Esophagus squamous epithelium (tissue), 4 donors: ENCODE measurements at regions not wholly inside any gene's neighbourhood (a gene's known extent, or its start where the extent isn't known, plus 50 kb on each side); places are given as distances from the start of the nearest gene placed in this dataset.

Experiments
- POLR2A ChIP-seq, 4 donors: fragments of 450-650 bp; IDR thresholded peaks; one replicate each; pipeline ENCODE4 v1.6.1; 2017; ENCODE audit warnings: antibody characterized with exemption in 4 of 4, mild to moderate bottlenecking in 4 of 4, moderate library complexity in 3 of 4
- TF ChIP-seq, protein P1 (sequence below), 6 experiments: fragments of 450-650 bp in 4 of 6; fragments of 200-600 bp in 2 of 6; sonication (generic) in 2 of 6; IDR thresholded peaks; one replicate each; pipeline ENCODE4 v1.5.1; 2016 to 2019; ENCODE audit warnings: antibody characterized with exemption in 6 of 6, mild to moderate bottlenecking in 4 of 6, moderate library complexity in 4 of 6

DNA sequence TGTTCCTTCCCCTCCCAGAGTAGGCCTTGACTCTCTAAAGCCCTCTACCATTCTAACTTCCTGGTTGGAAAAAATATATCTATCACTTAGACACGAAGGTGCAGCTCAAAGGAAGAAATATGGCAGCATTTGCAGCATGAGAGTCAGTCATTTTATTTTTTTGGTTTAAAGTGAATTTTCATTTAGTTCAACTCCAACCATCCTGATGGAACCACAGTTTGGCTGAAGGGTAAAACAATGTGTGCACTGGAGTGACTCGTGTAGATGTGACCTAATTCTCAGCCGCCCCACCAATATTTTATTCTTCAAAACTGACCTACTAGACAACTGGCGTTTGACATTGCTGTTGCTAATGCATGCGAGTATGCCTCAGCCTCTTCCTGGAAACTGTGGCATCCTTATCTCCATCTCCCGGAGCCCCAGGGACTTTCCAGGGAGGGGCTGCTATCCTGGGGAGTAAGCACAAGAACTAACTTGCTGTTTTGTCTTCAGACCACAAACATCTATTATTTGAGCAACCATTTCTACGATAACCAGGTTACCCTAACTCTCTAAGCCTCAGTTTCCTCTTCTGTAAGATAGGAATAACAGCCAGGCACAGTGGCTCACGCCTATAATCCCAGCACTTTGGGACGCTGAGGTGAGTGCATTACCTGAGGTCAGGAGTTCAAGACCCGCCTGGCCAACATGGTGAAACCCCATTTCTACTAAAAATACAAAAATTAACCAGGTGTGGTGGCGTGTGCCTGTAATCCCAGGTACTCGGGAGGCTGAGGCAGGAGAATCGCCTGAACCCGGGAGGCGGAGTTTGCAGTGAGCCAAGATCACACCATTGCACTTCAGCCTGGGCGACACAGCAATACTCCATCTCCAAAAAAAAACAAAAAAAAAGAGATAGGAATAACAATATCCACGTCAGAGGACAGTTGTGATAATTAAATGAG lies 148.7 kb upstream of the JARID2 start:
- TF ChIP-seq, protein P1, sequence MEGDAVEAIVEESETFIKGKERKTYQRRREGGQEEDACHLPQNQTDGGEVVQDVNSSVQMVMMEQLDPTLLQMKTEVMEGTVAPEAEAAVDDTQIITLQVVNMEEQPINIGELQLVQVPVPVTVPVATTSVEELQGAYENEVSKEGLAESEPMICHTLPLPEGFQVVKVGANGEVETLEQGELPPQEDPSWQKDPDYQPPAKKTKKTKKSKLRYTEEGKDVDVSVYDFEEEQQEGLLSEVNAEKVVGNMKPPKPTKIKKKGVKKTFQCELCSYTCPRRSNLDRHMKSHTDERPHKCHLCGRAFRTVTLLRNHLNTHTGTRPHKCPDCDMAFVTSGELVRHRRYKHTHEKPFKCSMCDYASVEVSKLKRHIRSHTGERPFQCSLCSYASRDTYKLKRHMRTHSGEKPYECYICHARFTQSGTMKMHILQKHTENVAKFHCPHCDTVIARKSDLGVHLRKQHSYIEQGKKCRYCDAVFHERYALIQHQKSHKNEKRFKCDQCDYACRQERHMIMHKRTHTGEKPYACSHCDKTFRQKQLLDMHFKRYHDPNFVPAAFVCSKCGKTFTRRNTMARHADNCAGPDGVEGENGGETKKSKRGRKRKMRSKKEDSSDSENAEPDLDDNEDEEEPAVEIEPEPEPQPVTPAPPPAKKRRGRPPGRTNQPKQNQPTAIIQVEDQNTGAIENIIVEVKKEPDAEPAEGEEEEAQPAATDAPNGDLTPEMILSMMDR (IDR thresholded peaks at IDR 0.05), result no peak
- no peak for TF ChIP-seq POLR2A (IDR thresholded peaks at IDR 0.05)
